Muscle layer of duodenum (tissue), 2 donors: ENCODE measurements at regions not wholly inside any gene's neighbourhood (a gene's known extent, or its start where the extent isn't known, plus 50 kb on each side); places are given as distances from the start of the nearest gene placed in this dataset.

Experiments
- H3K27ac ChIP-seq: one replicate; pipeline ENCODE4 v1.7.0; 2013; ENCODE audit warnings: mild to moderate bottlenecking, low read length
- H3K27me3 ChIP-seq: one replicate; pipeline ENCODE4 v1.7.0; 2013; ENCODE audit warnings: low read depth, mild to moderate bottlenecking, control low read depth, low read length
- H3K36me3 ChIP-seq, 2 donors: one replicate each; pipeline ENCODE4 v1.7.0; 2013; ENCODE audit warnings: low read length in 2 of 2, control low read depth in 1 of 2, mild to moderate bottlenecking in 1 of 2; ENCODE audit not compliant: insufficient read depth in 2 of 2, control insufficient read depth in 1 of 2
- H3K4me1 ChIP-seq, 2 donors: one replicate each; pipeline ENCODE4 v1.7.0; 2013; ENCODE audit warnings: low read length in 2 of 2, mild to moderate bottlenecking in 2 of 2, control low read depth in 1 of 2, moderate library complexity in 1 of 2; ENCODE audit not compliant: insufficient read depth in 2 of 2, control insufficient read depth in 1 of 2
- H3K4me3 ChIP-seq, 2 donors: one replicate each; pipeline ENCODE4 v1.7.0; 2013; ENCODE audit warnings: low read length in 2 of 2, low read depth in 1 of 2, mild to moderate bottlenecking in 1 of 2
- H3K9me3 ChIP-seq, 2 donors: one replicate each; pipeline ENCODE4 v1.7.0; 2013; ENCODE audit warnings: low read length in 2 of 2, control low read depth in 1 of 2, mild to moderate bottlenecking in 1 of 2; ENCODE audit not compliant: control insufficient read depth in 1 of 2
- donor health status: healthy.

DNA sequence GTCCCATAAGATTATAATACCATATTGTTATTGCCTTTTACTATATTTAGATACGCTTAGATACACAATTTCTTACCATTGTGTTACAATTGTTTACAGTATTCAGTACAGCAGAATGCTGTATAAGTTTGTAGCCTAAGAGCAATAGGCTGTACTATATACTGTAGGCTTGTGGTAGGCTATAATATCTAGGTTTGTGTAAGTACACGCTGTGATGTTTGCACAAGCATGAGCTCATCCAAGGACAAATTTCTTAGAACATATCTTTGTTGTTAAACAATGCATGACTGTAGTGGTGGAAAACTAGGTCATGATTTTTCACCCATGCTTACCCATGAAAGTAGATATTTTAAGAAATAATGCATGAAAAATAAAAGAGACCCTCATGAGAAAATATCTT, 509.4 kb upstream of the CDH18 start:
- no peak overlapping the region for H3K4me3 ChIP-seq
- H3K36me3 ChIP-seq = no peaks in the 10 kb centered on the region
- H3K9me3 ChIP-seq = no peaks in the 10 kb centered on the region
- H3K27me3 ChIP-seq = no peaks in the 10 kb centered on the region
- no peaks in the 10 kb centered on the region for H3K4me1 ChIP-seq
- no peak overlapping the region for H3K27ac ChIP-seq

DNA sequence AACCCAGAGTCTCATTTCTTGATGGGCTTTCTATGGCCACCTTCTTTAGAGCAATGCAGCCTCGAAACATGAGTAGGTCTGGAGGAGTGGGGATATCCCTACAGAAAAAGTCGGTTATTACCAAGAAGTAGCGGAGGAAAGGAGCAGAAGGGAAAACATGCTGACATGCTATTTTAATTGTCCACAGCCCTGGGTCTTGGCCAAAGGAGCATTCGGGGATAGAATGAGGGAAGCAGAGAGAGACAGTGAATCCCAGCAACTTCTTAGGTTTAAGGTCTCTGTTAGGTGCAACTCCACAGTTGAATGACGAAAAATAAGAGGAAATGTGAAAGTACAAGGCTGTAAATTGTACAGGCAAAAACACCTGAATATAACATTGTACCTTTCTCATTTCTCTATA, 506.7 kb upstream of the CDH18 start:
- Histone ChIP-seq H3K27me3 (no peaks in the 10 kb centered on the region), H3K27ac (no peak overlapping the region), H3K9me3 (no peaks in the 10 kb centered on the region), H3K4me3 (no peak overlapping the region), H3K4me1 (no peaks in the 10 kb centered on the region), H3K36me3 (no peaks in the 10 kb centered on the region)

DNA sequence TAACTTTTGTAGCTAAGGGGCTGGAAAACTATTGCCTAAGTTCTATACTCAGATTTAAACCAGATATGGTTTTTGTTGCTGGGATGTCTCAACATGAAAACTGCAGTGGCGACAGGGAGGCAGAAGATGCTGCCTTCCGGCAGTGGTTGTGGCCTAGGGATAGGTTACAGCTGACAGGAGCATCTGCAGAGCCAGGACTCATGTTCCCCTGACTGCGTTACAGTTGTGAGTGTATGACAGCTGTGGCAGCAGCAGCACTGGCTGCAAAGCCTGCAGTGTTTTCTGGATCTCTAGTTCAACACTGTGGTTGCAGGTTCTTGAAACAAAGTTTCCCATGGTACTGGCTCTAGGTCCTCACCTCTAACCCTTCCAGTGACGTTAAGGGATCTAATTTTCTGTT, 498.8 kb upstream of the CDH18 start:
- Histone ChIP-seq H3K4me3 (no peak overlapping the region), H3K4me1 (no peaks in the 10 kb centered on the region), H3K9me3 (no peaks in the 10 kb centered on the region), H3K27me3 (no peaks in the 10 kb centered on the region), H3K36me3 (no peaks in the 10 kb centered on the region), H3K27ac (no peak overlapping the region)

DNA sequence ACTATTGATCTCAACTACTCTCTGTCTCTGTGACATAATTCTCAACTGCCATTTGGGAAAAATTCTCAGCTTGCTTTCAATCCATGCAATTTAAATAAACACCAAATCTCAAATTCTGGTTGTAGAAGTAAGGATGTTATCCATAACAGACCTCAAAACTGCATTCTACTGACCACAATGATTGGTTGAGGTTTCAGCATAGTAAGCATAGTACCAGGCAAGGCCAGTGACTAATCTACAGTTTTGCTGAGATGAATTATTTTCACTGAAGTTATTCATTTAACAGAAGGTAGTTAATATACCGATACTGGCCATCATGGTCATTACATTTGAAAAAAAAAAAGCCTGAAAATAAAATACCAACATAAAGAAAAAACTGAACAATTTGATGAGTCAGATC, 488.0 kb upstream of the CDH18 start:
- Histone ChIP-seq H3K27ac (no peak overlapping the region), H3K4me3 (no peak overlapping the region), H3K9me3 (no peaks in the 10 kb centered on the region), H3K27me3 (no peaks in the 10 kb centered on the region), H3K36me3 (no peaks in the 10 kb centered on the region), H3K4me1 (no peaks in the 10 kb centered on the region)

DNA sequence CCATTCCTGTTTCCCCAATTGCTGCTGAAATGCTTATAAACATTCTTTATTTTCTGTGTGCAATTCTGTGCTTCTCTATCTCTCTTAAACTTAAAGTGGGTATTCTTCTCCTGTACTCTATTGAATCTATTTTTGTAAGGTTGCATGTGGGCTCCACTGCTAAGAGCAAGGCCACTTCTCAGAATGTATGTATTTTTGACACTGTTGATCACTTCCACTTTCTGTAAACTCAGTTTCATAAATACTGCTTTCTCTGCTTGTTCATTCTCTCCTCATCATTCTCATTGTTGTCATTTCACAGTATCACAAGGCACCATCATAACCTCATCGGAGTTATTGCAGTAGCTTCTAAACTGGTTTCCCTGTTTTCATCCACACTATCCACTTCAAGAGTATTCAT, 483.0 kb upstream of the CDH18 start:
- no peaks in the 10 kb centered on the region for H3K27me3 ChIP-seq
- H3K36me3 ChIP-seq = no peaks in the 10 kb centered on the region
- H3K9me3 ChIP-seq = no peaks in the 10 kb centered on the region
- H3K27ac ChIP-seq = no peak overlapping the region
- H3K4me3 ChIP-seq = no peak overlapping the region
- no peaks in the 10 kb centered on the region for H3K4me1 ChIP-seq

DNA sequence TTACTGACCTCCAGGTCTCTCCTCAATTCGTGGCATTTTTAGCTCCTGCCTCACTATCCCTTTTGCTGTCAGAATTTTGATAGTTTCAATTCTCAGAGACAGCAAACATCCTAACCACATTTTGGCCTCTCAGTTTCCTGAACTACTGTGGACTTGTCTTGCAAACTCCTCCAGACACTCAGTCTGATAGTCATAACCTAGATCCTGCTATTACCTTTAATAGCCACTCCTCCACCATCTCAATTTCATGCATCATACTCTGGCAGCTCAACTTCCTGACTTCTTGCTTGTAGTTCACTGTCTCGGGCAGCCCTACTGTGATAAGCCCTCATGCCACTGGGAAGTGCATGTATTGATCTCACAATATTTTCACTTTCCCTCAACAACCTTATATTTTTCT, 481.8 kb upstream of the CDH18 start:
- H3K4me3 ChIP-seq = no peak overlapping the region
- H3K36me3 ChIP-seq = no peaks in the 10 kb centered on the region

DNA sequence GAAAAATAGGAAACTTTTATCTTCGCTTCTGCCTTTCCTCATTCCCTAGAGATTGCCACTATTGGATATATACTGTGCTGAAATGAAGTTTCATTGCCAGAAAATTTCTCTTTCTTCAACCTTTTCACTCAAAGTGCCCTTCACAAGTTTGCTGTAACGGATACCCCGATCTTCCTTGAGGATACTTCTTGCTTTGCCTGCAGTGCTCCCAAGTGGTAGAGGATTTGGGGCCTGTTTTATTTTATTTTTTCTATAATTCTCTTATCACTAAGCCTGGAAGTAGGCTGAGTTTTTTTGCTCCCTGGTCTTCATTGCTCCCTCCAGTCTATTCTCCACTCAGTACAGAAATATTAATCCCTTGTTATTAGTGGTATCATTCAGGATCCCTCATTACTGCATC, 481.4 kb upstream of the CDH18 start:
- Histone ChIP-seq H3K27me3 (no peaks in the 10 kb centered on the region), H3K4me3 (no peak overlapping the region), H3K36me3 (no peaks in the 10 kb centered on the region), H3K9me3 (no peaks in the 10 kb centered on the region), H3K4me1 (no peaks in the 10 kb centered on the region), H3K27ac (no peak overlapping the region)

More for the DNA sequence above, 481.8 kb upstream of the CDH18 start:
- H3K27me3 ChIP-seq = no peaks in the 10 kb centered on the region
- H3K9me3 ChIP-seq = no peaks in the 10 kb centered on the region
- H3K4me1 ChIP-seq = no peaks in the 10 kb centered on the region
- no peak overlapping the region for H3K27ac ChIP-seq

DNA sequence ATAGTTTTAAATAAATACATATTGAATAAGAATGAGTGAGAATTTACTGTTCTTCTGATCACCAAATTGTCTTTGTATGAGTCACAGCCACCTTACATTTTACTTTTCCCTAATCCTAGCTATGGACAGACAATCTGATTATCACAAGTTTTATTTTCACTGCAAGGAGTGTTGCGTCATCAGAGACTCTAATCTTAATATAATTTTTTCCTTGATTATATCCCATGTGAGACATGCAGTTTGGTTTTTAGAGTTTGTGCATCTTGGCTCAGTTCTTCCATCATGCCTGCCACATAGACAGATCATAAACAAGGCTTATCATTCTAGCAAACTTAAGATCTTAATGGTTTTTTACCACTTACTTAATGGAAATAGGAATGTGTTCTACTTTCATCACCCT, 478.5 kb upstream of the CDH18 start:
- H3K27me3 ChIP-seq = no peaks in the 10 kb centered on the region
- H3K4me3 ChIP-seq = no peak overlapping the region

DNA sequence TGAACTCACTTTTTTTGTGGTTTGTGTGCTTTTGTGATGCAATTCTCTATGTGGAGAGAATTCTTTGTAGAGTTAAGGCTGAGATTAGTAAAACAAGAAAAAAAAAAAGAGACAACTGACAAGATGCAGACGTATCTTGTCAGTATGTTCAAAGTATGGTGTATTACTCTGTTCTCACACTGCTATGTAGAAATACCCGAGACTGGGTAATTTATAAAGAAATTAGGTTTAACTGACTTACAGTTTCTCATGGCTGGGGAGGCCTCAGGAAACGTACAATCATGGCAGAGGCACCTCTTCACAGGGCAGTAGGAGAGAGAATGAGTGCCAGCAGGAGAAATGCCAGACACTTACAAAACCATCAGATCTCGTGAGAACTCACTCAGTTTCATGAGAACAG, 475.2 kb upstream of the CDH18 start:
- Histone ChIP-seq H3K9me3 (no peaks in the 10 kb centered on the region), H3K4me1 (no peaks in the 10 kb centered on the region), H3K27ac (no peak overlapping the region), H3K27me3 (no peaks in the 10 kb centered on the region), H3K36me3 (no peaks in the 10 kb centered on the region), H3K4me3 (no peak overlapping the region)

More for the DNA sequence above, 478.5 kb upstream of the CDH18 start:
- Histone ChIP-seq H3K9me3 (no peaks in the 10 kb centered on the region), H3K4me1 (no peaks in the 10 kb centered on the region), H3K27ac (no peak overlapping the region), H3K36me3 (no peaks in the 10 kb centered on the region)

DNA sequence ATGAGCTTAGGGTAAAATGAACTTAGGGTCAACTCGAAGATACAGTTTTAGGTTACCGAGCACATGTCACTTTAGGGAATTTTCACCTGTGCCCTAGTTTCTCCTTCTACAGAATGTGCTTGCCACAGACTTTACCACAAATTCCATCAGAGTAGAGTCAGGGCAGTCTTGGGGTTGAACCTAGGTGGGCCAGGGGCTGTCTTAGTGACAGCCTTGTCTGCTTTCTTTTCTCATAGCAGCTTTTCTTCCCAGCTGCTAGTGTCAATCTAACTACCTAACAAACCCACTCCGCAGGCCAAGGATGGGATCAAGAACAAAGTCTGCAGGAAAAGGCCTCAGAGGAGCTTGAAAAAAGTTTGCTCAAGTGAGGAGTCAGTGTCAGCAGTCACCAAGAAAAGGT, 458.1 kb upstream of the CDH18 start:
- Histone ChIP-seq H3K4me3 (no peak overlapping the region), H3K4me1 (no peaks in the 10 kb centered on the region), H3K36me3 (no peaks in the 10 kb centered on the region), H3K9me3 (peaks cover 0 to 5% of the 10 kb centered on the region in 2 donors), H3K27ac (no peak overlapping the region), H3K27me3 (no peaks in the 10 kb centered on the region)

DNA sequence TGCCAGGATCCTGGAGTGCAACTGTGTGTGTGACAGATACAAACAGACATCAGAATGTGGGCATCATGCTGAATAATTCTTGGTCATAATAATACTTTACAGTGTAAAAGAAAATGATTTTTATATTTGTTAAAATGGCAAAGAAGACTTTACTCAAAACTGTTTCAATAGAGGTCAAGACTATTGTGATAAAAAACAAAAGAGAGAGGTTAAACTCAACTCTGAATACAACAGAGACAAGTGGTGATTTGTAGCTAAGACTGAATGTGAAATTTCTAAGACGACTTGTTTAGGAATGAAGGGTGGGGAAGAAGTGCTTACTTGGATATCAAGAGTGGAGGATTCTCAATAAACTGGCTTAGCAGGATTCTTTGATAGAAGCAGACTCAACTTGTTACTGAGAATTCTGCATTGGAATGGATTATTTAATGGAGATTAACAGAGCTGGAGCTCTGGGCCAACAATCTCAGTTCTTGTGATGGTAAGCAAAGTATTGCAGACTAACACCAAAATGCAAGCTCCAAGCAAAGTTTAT, 457.4 kb upstream of the CDH18 start:
- no peaks in the 10 kb centered on the region for H3K27me3 ChIP-seq
- H3K4me1 ChIP-seq = no peaks in the 10 kb centered on the region
- no peaks in the 10 kb centered on the region for H3K36me3 ChIP-seq
- H3K27ac ChIP-seq = no peak overlapping the region
- peaks cover 0 to 5% of the 10 kb centered on the region in 2 donors for H3K9me3 ChIP-seq
- H3K4me3 ChIP-seq = no peak overlapping the region

DNA sequence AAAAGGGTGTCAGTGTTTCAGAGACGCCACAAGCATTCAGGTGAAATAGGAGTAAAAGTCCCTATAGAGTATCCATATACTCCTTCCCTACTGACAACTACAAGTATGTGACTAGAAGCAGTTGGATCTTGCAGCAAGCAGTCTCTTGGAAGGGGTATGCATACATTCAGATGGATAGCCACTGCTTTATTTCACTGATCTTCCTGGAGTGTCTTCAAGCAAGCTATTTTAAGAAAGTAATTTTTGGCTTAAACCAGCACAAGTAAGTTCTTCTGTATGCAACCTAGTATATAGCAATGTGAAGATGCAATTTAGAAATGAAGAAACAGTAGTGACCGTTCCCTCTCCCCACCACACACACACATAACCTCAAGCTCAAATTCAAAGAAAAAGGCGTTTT, 446.8 kb upstream of the CDH18 start:
- H3K9me3 ChIP-seq = no peaks in the 10 kb centered on the region
- H3K27me3 ChIP-seq = no peaks in the 10 kb centered on the region
- no peak overlapping the region for H3K27ac ChIP-seq
- no peaks in the 10 kb centered on the region for H3K36me3 ChIP-seq
- no peak overlapping the region for H3K4me3 ChIP-seq
- H3K4me1 ChIP-seq = no peaks in the 10 kb centered on the region
